ENCODE measurements at regions not wholly inside any gene's neighbourhood (a gene's known extent, or its start where the extent isn't known, plus 50 kb on each side); places are given as distances from the start of the nearest gene placed in this dataset.
"Not testable (repeated sequence)": the region's sequence is repeated elsewhere in the genome, so short reads cannot be mapped to it uniquely, and the experiment has no call there.

GRCh38 chr2:182550234-182550633 lies 123.4 kb upstream of the PDE1A start:
- DNase-seq: no peak

- DNase-seq: not testable (repeated sequence)
Measured at GRCh38 chr2:182552232-182552631, 125.4 kb upstream of the PDE1A start.

GRCh38 chr2:182552785-182553184 lies 125.9 kb upstream of the PDE1A start:
- DNase-seq: not testable (repeated sequence)

GRCh38 chr2:182553483-182553882 lies 126.6 kb upstream of the PDE1A start:
- no peak for DNase-seq

- no peak for DNase-seq
Measured at GRCh38 chr2:182554950-182555349, 128.1 kb upstream of the PDE1A start.

GRCh38 chr2:182558564-182558963 lies 131.7 kb upstream of the PDE1A start:
- no peak for DNase-seq

GRCh38 chr2:182559623-182560022 lies 132.8 kb upstream of the PDE1A start:
- no peak for DNase-seq

GRCh38 chr2:182565911-182566567 lies 139.2 kb upstream of the PDE1A start:
- no peak for DNase-seq

GRCh38 chr2:182573553-182573952 lies 142.5 kb upstream of the DNAJC10 start:
- DNase-seq: no peak

- no peak for DNase-seq
Measured at GRCh38 chr2:182577816-182578215, 138.2 kb upstream of the DNAJC10 start.

- DNase-seq: no peak
Measured at GRCh38 chr2:182581196-182581935, 134.7 kb upstream of the DNAJC10 start.

- no peak for DNase-seq
Measured at GRCh38 chr2:182584462-182584861, 131.6 kb upstream of the DNAJC10 start.

GRCh38 chr2:182585001-182585400 lies 131.1 kb upstream of the DNAJC10 start:
- DNase-seq: no peak

GRCh38 chr2:182585430-182585829 lies 130.6 kb upstream of the DNAJC10 start:
- DNase-seq: no peak

GRCh38 chr2:182586426-182586825 lies 129.6 kb upstream of the DNAJC10 start:
- DNase-seq: no peak

- no peak for DNase-seq
Measured at GRCh38 chr2:182587831-182588230, 128.2 kb upstream of the DNAJC10 start.

- DNase-seq: no peak
Measured at GRCh38 chr2:182589121-182589520, 126.9 kb upstream of the DNAJC10 start.

- DNase-seq: no peak
Measured at GRCh38 chr2:182591774-182592173, 124.3 kb upstream of the DNAJC10 start.

- DNase-seq: no peak
Measured at GRCh38 chr2:182592691-182593393, 123.2 kb upstream of the DNAJC10 start.

- DNase-seq: no peak
Measured at GRCh38 chr2:182593394-182593975, 122.6 kb upstream of the DNAJC10 start.

- no peak for DNase-seq
Measured at GRCh38 chr2:182594286-182594685, 121.8 kb upstream of the DNAJC10 start.

GRCh38 chr2:182595650-182596049 lies 120.4 kb upstream of the DNAJC10 start:
- no peak for DNase-seq

GRCh38 chr2:182597570-182598295 lies 118.3 kb upstream of the DNAJC10 start:
- no peak for DNase-seq
